H1 (cell line): ENCODE measurements at regions not wholly inside any gene's neighbourhood (a gene's known extent, or its start where the extent isn't known, plus 50 kb on each side); places are given as distances from the start of the nearest gene placed in this dataset.

ENCODE experiments used
- CHD2 ChIP-seq: IDR thresholded peaks from 2 replicates; pipeline ENCODE4 v1.6.1; 2012; ENCODE audit warnings: low read length, improper control_type of control experiment
- POLR2AphosphoS5 ChIP-seq: IDR thresholded peaks from 2 replicates; pipeline ENCODE4 v1.6.1; 2011; ENCODE audit warnings: low read depth, low read length
- ZNF274 ChIP-seq: IDR thresholded peaks from 2 replicates; pipeline ENCODE4 v1.7.0; 2012; ENCODE audit warnings: low read length, borderline replicate concordance; ENCODE audit errors: extremely low read depth

- TF ChIP-seq ZNF274 (no peak), CHD2 (no peak), POLR2AphosphoS5 (no peak)
These were observed 222.8 kb downstream of the RMST start for GRCh38 chr12:97685360-97685759.
